ENCODE measurements at regions not wholly inside any gene's neighbourhood (a gene's known extent, or its start where the extent isn't known, plus 50 kb on each side); places are given as distances from the start of the nearest gene placed in this dataset.

GRCh38 chr2:228653884-228654283 is 472.4 kb upstream of the SPHKAP start:
- TF ChIP-seq CTCF (conservative IDR thresholded peaks at IDR 0.05; ENCODE audit: low read length) = no peak
- TF ChIP-seq EZH2phosphoT487 (IDR thresholded peaks at IDR 0.05; ENCODE audit: borderline replicate concordance) = no peak

Measured in Loucy (cell line).